ENCODE measurements at regions not wholly inside any gene's neighbourhood (a gene's known extent, or its start where the extent isn't known, plus 50 kb on each side); places are given as distances from the start of the nearest gene placed in this dataset.

GRCh38 chr10:57202356-57202755 lies 841.3 kb upstream of the ZWINT start:
- H3K27me3 ChIP-seq (replicated peaks; ENCODE audit: insufficient read depth) = no peaks in the 10 kb centered on the region
- H3K4me2 ChIP-seq (ENCODE audit: unreplicated experiment) = no peak overlapping the region
- no peaks in the 10 kb centered on the region for H3K4me1 ChIP-seq (ENCODE audit: insufficient read depth)
- H3K36me3 ChIP-seq (ENCODE audit: low read depth) = no peaks in the 10 kb centered on the region
- H3K9me2 ChIP-seq (ENCODE audit: insufficient read depth) = no peaks in the 10 kb centered on the region
- no peaks in the 10 kb centered on the region for H3K9me3 ChIP-seq (ENCODE audit: low read depth)
- H4K20me1 ChIP-seq (ENCODE audit: insufficient read depth) = no peaks in the 10 kb centered on the region
- no peak overlapping the region for H3K27ac ChIP-seq
- WGBS, 2 experiments (ENCODE audit: low coverage in 1 of 2, low lambda C conversion rate in 2 of 2, missing lambda C conversion rate in 2 of 2) = 0 to 8% methylated on average over 1 of the region's 1 CpG
- no peak for DNase-seq
- H3F3A ChIP-seq (ENCODE audit: insufficient read depth) = no peaks in the 10 kb centered on the region
- no peaks in the 10 kb centered on the region for H3K79me2 ChIP-seq (ENCODE audit: insufficient read depth)
- no peak overlapping the region for H3K4me3 ChIP-seq
- H2AFZ ChIP-seq = no peak overlapping the region
- in situ Hi-C loops (cut with MboI) = no loop called here
- TF ChIP-seq EZH2 (IDR thresholded peaks at IDR 0.05; ENCODE audit: insufficient read depth, poor library complexity, severe bottlenecking) (no peak), EZH2phosphoT487 (IDR thresholded peaks at IDR 0.05; ENCODE audit: insufficient read depth, low read depth) (no peak)
- H3K9ac ChIP-seq = no peak overlapping the region

GRCh38 chr10:57188846-57189245 lies 827.8 kb upstream of the ZWINT start:
- no peaks in the 10 kb centered on the region for H4K20me1 ChIP-seq (ENCODE audit: insufficient read depth)
- in situ Hi-C loops (cut with MboI) = no loop called here
- TF ChIP-seq EZH2 (IDR thresholded peaks at IDR 0.05; ENCODE audit: insufficient read depth, poor library complexity, severe bottlenecking) (no peak), EZH2phosphoT487 (IDR thresholded peaks at IDR 0.05; ENCODE audit: insufficient read depth, low read depth) (no peak)
- no peak overlapping the region for H2AFZ ChIP-seq
- no peak overlapping the region for H3K4me2 ChIP-seq (ENCODE audit: unreplicated experiment)
- 40 to 44% methylated on average over 1 of the region's 1 CpG for WGBS, 2 experiments (ENCODE audit: low coverage in 1 of 2, low lambda C conversion rate in 2 of 2, missing lambda C conversion rate in 2 of 2)
- H3K79me2 ChIP-seq (ENCODE audit: insufficient read depth) = no peaks in the 10 kb centered on the region
- no peak overlapping the region for H3K27ac ChIP-seq
- no peaks in the 10 kb centered on the region for H3F3A ChIP-seq (ENCODE audit: insufficient read depth)
- no peaks in the 10 kb centered on the region for H3K4me1 ChIP-seq (ENCODE audit: insufficient read depth)
- H3K4me3 ChIP-seq = no peak overlapping the region
- no peak overlapping the region for H3K9ac ChIP-seq
- no peaks in the 10 kb centered on the region for H3K27me3 ChIP-seq (replicated peaks; ENCODE audit: insufficient read depth)
- no peaks in the 10 kb centered on the region for H3K9me2 ChIP-seq (ENCODE audit: insufficient read depth)
- no peak for DNase-seq
- no peaks in the 10 kb centered on the region for H3K9me3 ChIP-seq (ENCODE audit: low read depth)
- H3K36me3 ChIP-seq (ENCODE audit: low read depth) = no peaks in the 10 kb centered on the region

- WGBS, 2 experiments (ENCODE audit: low coverage in 1 of 2, low lambda C conversion rate in 2 of 2, missing lambda C conversion rate in 2 of 2) = 45 to 47% methylated on average over 1 of the region's 1 CpG
- Histone ChIP-seq H3K4me3 (no peak overlapping the region), H2AFZ (no peak overlapping the region), H4K20me1 (ENCODE audit: insufficient read depth) (no peaks in the 10 kb centered on the region), H3K9me2 (ENCODE audit: insufficient read depth) (no peaks in the 10 kb centered on the region), H3K4me2 (ENCODE audit: unreplicated experiment) (no peak overlapping the region), H3K79me2 (ENCODE audit: insufficient read depth) (no peaks in the 10 kb centered on the region), H3K27ac (no peak overlapping the region), H3K9ac (no peak overlapping the region), H3K4me1 (ENCODE audit: insufficient read depth) (no peaks in the 10 kb centered on the region), H3K9me3 (ENCODE audit: low read depth) (no peaks in the 10 kb centered on the region), H3F3A (ENCODE audit: insufficient read depth) (no peaks in the 10 kb centered on the region), H3K27me3 (replicated peaks; ENCODE audit: insufficient read depth) (no peaks in the 10 kb centered on the region), H3K36me3 (ENCODE audit: low read depth) (no peaks in the 10 kb centered on the region)
- in situ Hi-C loops (cut with MboI) = no loop called here
- no peak for TF ChIP-seq EZH2phosphoT487 (IDR thresholded peaks at IDR 0.05; ENCODE audit: insufficient read depth, low read depth)
- TF ChIP-seq EZH2 (IDR thresholded peaks at IDR 0.05; ENCODE audit: insufficient read depth, poor library complexity, severe bottlenecking) = no peak
- DNase-seq = no peak
Observed at GRCh38 chr10:57186201-57186600, 825.1 kb upstream of the ZWINT start.

- Histone ChIP-seq H3K9ac (no peak overlapping the region), H3K36me3 (ENCODE audit: low read depth) (no peaks in the 10 kb centered on the region), H3F3A (ENCODE audit: insufficient read depth) (no peaks in the 10 kb centered on the region), H3K4me1 (ENCODE audit: insufficient read depth) (no peaks in the 10 kb centered on the region), H3K9me3 (ENCODE audit: low read depth) (no peaks in the 10 kb centered on the region), H3K27ac (no peak overlapping the region), H3K9me2 (ENCODE audit: insufficient read depth) (no peaks in the 10 kb centered on the region), H2AFZ (no peak overlapping the region), H3K4me3 (no peak overlapping the region), H3K27me3 (replicated peaks; ENCODE audit: insufficient read depth) (no peaks in the 10 kb centered on the region), H3K4me2 (ENCODE audit: unreplicated experiment) (no peak overlapping the region), H3K79me2 (ENCODE audit: insufficient read depth) (no peaks in the 10 kb centered on the region), H4K20me1 (ENCODE audit: insufficient read depth) (no peaks in the 10 kb centered on the region)
- no peak for DNase-seq
- in situ Hi-C loops (cut with MboI) = no loop called here
- TF ChIP-seq EZH2phosphoT487 (IDR thresholded peaks at IDR 0.05; ENCODE audit: insufficient read depth, low read depth) = no peak
- no peak for TF ChIP-seq EZH2 (IDR thresholded peaks at IDR 0.05; ENCODE audit: insufficient read depth, poor library complexity, severe bottlenecking)
- WGBS, 2 experiments (ENCODE audit: low coverage in 1 of 2, low lambda C conversion rate in 2 of 2, missing lambda C conversion rate in 2 of 2) = 0% methylated on average over 1 of the region's 1 CpG
Observed at GRCh38 chr10:57169597-57169996, 808.5 kb upstream of the ZWINT start.

- WGBS, 2 experiments (ENCODE audit: low coverage in 1 of 2, low lambda C conversion rate in 2 of 2, missing lambda C conversion rate in 2 of 2) = 2 to 5% methylated on average over 4 of the region's 4 CpGs
Observed at GRCh38 chr10:57168611-57169240, 807.7 kb upstream of the ZWINT start.

More at GRCh38 chr10:57168611-57169240, 807.7 kb upstream of the ZWINT start:
- no peaks in the 10 kb centered on the region for H3K79me2 ChIP-seq (ENCODE audit: insufficient read depth)
- H3K9me2 ChIP-seq (ENCODE audit: insufficient read depth) = no peaks in the 10 kb centered on the region
- H2AFZ ChIP-seq = no peak overlapping the region
- H3K4me1 ChIP-seq (ENCODE audit: insufficient read depth) = no peaks in the 10 kb centered on the region
- H4K20me1 ChIP-seq (ENCODE audit: insufficient read depth) = no peaks in the 10 kb centered on the region
- no peaks in the 10 kb centered on the region for H3K27me3 ChIP-seq (replicated peaks; ENCODE audit: insufficient read depth)
- H3K4me3 ChIP-seq = no peak overlapping the region
- no peak overlapping the region for H3K27ac ChIP-seq
- H3K36me3 ChIP-seq (ENCODE audit: low read depth) = no peaks in the 10 kb centered on the region
- H3K9me3 ChIP-seq (ENCODE audit: low read depth) = no peaks in the 10 kb centered on the region
- no peak for TF ChIP-seq EZH2 (IDR thresholded peaks at IDR 0.05; ENCODE audit: insufficient read depth, poor library complexity, severe bottlenecking)
- TF ChIP-seq EZH2phosphoT487 (IDR thresholded peaks at IDR 0.05; ENCODE audit: insufficient read depth, low read depth) = no peak
- no peak overlapping the region for H3K9ac ChIP-seq
- no peak for DNase-seq
- in situ Hi-C loops (cut with MboI) = no loop called here
- H3F3A ChIP-seq (ENCODE audit: insufficient read depth) = no peaks in the 10 kb centered on the region
- no peak overlapping the region for H3K4me2 ChIP-seq (ENCODE audit: unreplicated experiment)
